GM12878 (cell line): ENCODE measurements at regions not wholly inside any gene's neighbourhood (a gene's known extent, or its start where the extent isn't known, plus 50 kb on each side); places are given as distances from the start of the nearest gene placed in this dataset.

Source experiments
- CTCF ChIP-seq, 3 experiments: IDR thresholded peaks in 2 of 3; conservative IDR thresholded peaks in 1 of 3; 2 replicates each; pipeline ENCODE4 v1.5.1; 2011; ENCODE audit warnings: low read depth in 3 of 3, low read length in 3 of 3, mild to moderate bottlenecking in 3 of 3, control low read depth in 2 of 3, moderate library complexity in 2 of 3, inconsistent platforms in 1 of 3, mixed read lengths in 1 of 3; ENCODE audit not compliant: control insufficient read depth in 2 of 3, insufficient read depth in 1 of 3; ENCODE audit errors: extremely low read depth in 1 of 3
- IRF3 ChIP-seq: fragments of 450-650 bp; IDR thresholded peaks from 2 replicates; pipeline ENCODE4 v1.6.1; 2014; ENCODE audit warnings: mild to moderate bottlenecking
- PKNOX1 ChIP-seq: fragments of 450-650 bp; IDR thresholded peaks from 2 replicates; pipeline ENCODE4 v1.6.1; 2016; ENCODE audit warnings: mild to moderate bottlenecking
- REST ChIP-seq: IDR thresholded peaks from 2 replicates; pipeline ENCODE4 v1.6.1; 2012; ENCODE audit warnings: mild to moderate bottlenecking, low read depth, low read length
- USF2 ChIP-seq: IDR thresholded peaks from 2 replicates; pipeline ENCODE4 v1.6.1; 2011; ENCODE audit warnings: low read depth, low read length, improper control_type of control experiment, borderline replicate concordance
- ZNF207 ChIP-seq: fragments of 450-650 bp; IDR thresholded peaks from 2 replicates; pipeline ENCODE4 v1.6.1; 2014; ENCODE audit warnings: antibody characterized with exemption, mild to moderate bottlenecking, borderline replicate concordance
- ZNF24 ChIP-seq: fragments of 450-650 bp; IDR thresholded peaks from 2 replicates; pipeline ENCODE4 v1.6.1; 2017; ENCODE audit warnings: antibody characterized with exemption, mild to moderate bottlenecking

- TF ChIP-seq CTCF (IDR thresholded peaks at IDR 0.05 in 2 of 3, conservative IDR thresholded peaks at IDR 0.05 in 1 of 3; ENCODE audit: control insufficient read depth in 2 of 3, extremely low read depth in 1 of 3, insufficient read depth in 1 of 3, low read depth in 3 of 3, low read length in 3 of 3): no peak
- TF ChIP-seq PKNOX1: no peak
- TF ChIP-seq REST: no peak
- TF ChIP-seq USF2: no peak
- TF ChIP-seq ZNF24: no peak
- no peak for TF ChIP-seq ZNF207
- no peak for TF ChIP-seq IRF3
Observed at GRCh38 chr4:3679071-3679825, 86.9 kb upstream of the ADRA2C start.
